NCI-H1092 (cell line): ENCODE measurements at regions not wholly inside any gene's neighbourhood (a gene's known extent, or its start where the extent isn't known, plus 50 kb on each side); places are given as distances from the start of the nearest gene placed in this dataset.

Source experiments
- DNase-seq: peaks from one replicate; lab custom pipeline; 2025; lab: John Stamatoyannopoulos, UW

GRCh38 chr4:178275671-178276360 lies 833.6 kb upstream of the AGA start:
- DNase-seq: no peak

- no peak for DNase-seq
Observed at GRCh38 chr4:178280362-178280761, 838.1 kb upstream of the AGA start.

GRCh38 chr4:178288462-178288861 lies 846.2 kb upstream of the AGA start:
- DNase-seq: no peak

GRCh38 chr4:178293601-178294000 lies 851.4 kb upstream of the AGA start:
- DNase-seq: no peak

- DNase-seq: no peak
Observed at GRCh38 chr4:178296669-178297068, 854.4 kb upstream of the AGA start.

- no peak for DNase-seq
Observed at GRCh38 chr4:178306565-178306964, 864.3 kb upstream of the AGA start.

- no peak for DNase-seq
Observed at GRCh38 chr4:178309890-178310289, 867.7 kb upstream of the AGA start.

GRCh38 chr4:178311997-178312396 lies 869.8 kb upstream of the AGA start:
- no peak for DNase-seq

GRCh38 chr4:178314287-178314686 lies 872.0 kb upstream of the AGA start:
- no peak for DNase-seq

GRCh38 chr4:178316211-178316610 lies 874.0 kb upstream of the AGA start:
- DNase-seq: no peak

- DNase-seq: no peak
Observed at GRCh38 chr4:178320003-178320402, 877.8 kb upstream of the AGA start.

GRCh38 chr4:178322524-178323183 lies 880.4 kb upstream of the AGA start:
- DNase-seq: no peak

GRCh38 chr4:178329226-178329872 lies 887.1 kb upstream of the AGA start:
- no peak for DNase-seq

GRCh38 chr4:178333355-178333754 lies 891.1 kb upstream of the AGA start:
- DNase-seq: no peak

- no peak for DNase-seq
Observed at GRCh38 chr4:178339769-178340168, 897.5 kb upstream of the AGA start.

GRCh38 chr4:178340468-178340867 lies 898.2 kb upstream of the AGA start:
- DNase-seq: no peak

- DNase-seq: no peak
Observed at GRCh38 chr4:178344096-178344495, 901.9 kb upstream of the AGA start.

GRCh38 chr4:178347111-178347510 lies 904.9 kb upstream of the AGA start:
- DNase-seq: no peak

GRCh38 chr4:178349601-178350000 lies 907.4 kb upstream of the AGA start:
- DNase-seq: no peak

- no peak for DNase-seq
Observed at GRCh38 chr4:178351185-178351584, 908.9 kb upstream of the AGA start.

- no peak for DNase-seq
Observed at GRCh38 chr4:178356725-178357124, 914.5 kb upstream of the AGA start.

- DNase-seq: no peak
Observed at GRCh38 chr4:178385481-178385880, 943.2 kb upstream of the AGA start.

GRCh38 chr4:178387756-178388155 lies 945.5 kb upstream of the AGA start:
- no peak for DNase-seq
